Inflammatory macrophage treated with lipopolysaccharide for 4 hours (primary cell): ENCODE measurements at regions not wholly inside any gene's neighbourhood (a gene's known extent, or its start where the extent isn't known, plus 50 kb on each side); places are given as distances from the start of the nearest gene placed in this dataset.
"Not testable (repeated sequence)": the region's sequence is repeated elsewhere in the genome, so short reads cannot be mapped to it uniquely, and the experiment has no call there.

ENCODE experiments used
- DNase-seq: peaks from one replicate; pipeline ENCODE4 v3.0.0-alpha.2; 2020

DNA sequence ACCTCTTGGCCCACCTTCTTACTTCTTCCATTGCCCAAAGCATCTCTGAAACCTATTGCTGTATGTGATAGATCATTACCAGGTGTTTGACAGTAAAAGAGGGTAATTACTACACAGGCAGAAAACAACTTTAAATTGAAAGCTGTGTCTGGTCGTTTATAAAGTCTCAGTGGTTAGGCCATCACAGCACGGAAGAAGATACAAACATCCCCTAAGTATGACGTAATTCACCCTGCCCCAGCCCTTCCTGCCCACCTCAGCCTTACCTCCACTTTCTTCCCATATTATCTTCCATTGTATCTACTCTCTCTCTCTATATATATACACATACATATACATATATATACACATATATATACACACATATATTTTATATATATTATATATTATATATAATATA lies 805.8 kb upstream of the PABPC4L start:
- no peak for DNase-seq

DNA sequence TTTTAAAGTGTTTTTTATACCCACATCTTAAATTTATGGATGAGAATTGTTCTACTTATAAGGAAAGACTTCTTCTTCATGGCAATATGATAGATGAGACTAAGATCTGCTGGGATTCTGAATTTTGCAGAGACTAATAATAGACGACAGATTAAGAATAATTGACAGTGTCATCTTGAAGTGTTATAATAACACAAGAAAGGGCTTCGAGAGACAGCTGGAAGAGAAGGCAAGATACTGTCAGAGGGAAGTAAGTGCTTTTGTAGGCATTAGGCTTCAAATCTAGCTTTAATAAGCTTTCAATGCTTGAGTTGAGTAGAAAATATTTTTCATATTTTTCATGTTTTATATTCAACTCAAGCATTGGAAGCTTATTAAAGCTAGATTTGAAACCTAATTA lies 797.6 kb upstream of the PABPC4L start:
- DNase-seq: no peak

DNA sequence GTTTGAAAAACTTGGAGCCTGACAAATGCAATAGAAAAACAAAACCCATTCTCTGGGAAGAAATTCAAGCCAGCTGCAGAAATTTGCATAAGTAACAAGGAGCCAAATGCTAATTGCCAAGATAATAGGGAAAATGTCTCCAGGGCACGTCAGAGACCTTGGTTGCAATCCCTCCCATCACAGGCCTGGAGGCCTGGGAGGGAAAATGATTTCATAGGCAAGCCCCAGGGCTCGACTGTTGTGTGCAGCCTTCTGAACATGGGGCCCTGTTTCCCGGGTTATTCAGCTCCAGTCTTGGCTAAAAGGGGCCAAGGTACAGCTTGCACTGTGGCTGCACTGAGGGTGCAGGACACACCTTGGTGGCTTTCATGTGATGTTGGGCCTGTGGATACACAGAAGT lies 760.4 kb upstream of the PABPC4L start:
- DNase-seq: no peak

DNA sequence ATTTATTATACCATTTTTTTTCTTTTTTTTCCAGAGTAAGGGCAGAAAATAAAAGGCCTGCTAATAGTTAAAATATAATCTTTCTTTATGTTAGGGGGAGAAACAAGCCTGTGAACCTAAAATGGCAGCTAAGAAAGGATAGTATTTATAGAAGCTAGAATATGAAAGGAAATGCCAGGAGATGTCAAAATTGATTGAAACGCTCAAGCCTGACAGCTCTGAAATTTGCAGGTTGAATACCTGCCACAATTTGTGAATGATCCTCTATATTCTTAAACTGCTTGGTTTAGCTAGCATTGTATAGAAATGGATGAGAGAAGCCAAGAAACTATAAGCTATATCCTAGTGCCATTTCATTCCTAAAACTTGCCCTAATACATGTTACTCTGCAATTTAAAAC lies 757.3 kb upstream of the PABPC4L start:
- no peak for DNase-seq

DNA sequence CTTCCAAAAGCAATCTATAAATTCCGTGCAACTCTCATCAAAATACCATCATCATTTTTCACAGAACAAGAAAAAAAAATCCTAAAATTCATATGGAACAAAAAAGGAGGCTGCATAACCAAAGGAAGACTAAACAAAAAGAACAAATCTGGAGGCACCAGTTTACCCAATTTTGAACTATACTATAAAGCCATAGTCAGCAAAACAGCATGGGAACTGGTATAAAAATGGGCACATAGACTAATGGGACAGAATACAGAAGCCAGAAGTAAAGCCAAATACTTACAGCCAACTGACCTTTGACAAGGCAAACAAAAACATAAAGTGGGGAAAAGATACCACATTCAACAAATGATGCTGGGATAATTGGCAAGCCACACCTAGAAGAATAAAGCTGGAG lies 753.5 kb upstream of the PABPC4L start:
- no peak for DNase-seq

DNA sequence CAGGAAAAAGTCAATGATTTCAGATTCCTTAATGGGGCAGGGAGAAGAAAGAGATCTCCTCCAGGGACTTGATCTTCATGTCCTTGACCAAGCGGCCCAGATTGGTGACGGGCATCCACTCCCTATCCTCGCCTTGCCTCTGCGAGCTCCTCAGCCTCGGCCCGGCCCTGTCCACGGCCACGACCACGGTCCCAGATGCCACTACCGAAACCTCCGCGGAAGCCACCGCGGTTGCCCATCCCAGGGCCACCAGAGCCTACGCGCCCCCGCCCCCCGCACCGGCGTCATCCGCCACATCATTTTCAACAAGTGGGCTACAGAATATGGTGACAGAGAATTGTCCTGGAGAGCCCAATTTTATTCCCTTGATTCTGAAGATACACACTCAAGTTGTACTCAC lies 751.2 kb upstream of the PABPC4L start:
- DNase-seq: no peak

DNA sequence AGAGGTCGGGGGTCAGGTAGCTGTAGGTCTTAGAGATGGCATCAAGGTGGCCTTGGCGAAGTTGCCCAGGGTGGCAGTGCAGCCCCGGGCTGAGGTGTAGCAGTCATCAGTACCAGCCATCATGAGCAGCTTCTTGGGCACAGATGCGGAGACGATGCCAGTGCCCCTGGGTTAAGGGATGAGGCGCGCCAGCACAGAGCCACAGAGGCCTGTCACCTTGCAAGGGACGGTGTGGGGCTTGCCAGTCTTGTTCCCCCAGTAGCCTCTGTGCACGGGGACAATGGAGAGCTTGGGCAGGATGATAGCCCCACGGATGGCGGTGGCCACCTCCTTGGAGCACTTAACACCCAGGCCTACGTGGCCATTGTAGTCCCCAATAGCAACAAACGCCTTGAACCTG lies 750.7 kb upstream of the PABPC4L start:
- DNase-seq: no peak

DNA sequence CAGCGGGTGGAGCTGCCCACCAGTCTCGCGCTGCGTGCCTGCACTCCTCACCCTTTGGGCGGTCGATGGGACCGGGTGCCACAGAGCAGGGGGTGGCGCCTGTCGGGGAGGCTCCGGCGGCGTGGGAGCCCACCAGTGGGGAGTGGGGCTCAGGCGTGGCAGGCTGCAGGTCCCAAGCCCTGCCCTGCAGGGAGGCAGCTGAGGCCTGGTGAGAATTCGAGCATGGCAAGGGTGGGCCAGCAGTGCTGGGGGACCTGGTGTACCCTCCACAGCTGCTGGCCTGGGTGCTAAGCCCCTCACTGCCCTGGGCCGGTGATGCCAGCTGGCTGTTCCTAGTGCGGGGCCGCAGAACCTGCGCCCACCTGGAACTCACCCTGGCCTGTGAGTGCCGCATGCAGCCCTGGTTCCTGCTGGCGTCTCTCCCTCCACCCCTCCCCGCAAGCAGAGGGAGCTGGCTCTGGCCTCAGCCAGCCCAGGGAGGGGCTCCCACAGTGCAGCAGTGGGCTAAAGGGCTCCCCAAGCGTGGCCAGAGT lies 746.6 kb upstream of the PABPC4L start:
- no peak for DNase-seq

DNA sequence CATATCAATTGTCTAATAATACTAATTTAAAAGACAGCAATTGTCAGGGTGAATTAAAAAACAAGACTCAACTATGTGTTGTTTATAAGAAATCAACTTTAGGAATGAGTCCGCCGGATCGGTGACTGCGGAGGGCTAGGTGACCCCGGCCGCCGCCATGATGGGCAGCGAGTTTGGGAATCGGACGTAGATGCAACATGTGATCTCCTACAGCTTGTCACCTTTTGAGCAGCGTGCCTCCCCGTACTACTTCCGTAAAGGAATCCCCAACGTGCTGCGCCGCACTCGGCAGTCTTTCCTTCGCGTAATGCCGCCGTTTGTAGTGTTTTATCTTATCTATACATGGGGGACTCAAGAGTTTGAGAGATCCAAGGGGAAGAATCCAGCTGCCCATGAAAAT lies 742.5 kb upstream of the PABPC4L start:
- DNase-seq: no peak

DNA sequence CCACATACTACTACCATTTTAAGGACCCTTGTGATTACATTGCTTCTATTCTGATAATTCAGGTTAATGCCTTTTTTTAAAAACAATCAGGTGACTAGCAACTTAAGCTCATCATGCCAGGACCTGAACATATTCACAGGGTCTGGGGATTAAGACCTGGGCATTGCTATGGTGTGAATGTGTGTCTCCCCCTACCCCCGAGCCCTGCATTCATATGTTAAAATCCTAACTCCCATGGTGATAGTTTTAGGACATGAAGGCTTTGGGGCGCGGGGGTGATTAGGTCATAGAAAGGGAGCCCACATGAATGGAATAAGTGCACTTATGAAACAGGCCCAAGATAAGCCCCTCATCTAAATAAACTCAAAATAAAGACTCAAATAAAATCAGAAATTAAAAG lies 734.4 kb upstream of the PABPC4L start:
- DNase-seq: no peak

DNA sequence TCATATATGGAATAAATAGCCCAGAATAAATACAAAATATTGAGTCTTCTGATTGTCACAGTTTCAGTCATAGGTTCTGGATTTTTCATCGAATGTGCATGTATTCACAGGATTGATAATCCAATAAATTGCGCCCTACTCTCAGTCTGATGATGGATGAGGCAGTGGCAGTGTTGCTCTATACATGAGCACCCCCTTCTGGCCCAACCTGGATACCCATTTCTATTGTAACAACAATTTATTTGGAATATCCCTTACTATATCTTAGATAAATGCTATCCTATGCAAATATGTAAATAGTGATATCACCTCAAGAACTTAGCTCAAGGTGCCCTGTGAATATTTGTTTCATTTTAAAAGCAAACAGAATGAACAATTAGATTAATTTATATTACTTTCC lies 733.7 kb upstream of the PABPC4L start:
- no peak for DNase-seq

DNA sequence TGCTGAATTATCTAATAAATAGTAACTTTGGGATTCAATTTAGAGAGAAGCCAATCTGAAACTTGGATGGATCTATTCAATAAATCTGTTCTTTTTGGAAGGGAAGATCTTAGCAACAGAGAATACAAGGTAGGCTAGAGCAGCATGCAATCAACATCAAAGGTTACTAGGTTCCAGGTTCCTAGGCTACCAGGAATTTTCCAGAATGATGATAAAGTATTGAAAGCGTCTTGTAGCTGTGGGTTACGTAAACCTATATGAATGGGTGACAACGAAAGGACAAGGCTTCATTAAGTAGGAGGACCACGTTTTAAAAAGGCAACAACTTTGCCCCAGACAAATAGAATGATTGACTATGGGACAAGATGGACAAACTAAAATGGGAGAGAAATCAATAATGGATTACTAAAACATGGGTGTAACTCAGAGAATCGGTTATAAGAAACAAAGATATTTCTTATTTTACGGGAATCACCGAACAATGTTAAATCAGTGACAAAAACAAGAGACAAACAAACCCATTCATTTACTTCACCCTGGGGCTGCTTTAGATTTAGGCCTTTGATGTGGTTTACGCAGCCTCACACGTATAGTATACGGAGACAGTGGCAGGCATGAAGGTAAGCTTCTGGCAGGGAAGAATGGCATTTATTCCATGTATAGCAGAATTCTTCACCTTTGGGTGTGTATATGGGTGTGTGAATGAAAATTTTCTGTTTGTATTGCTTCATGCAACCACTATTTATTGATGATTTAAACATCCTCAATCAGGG lies 732.6 kb upstream of the PABPC4L start:
- DNase-seq: no peak

DNA sequence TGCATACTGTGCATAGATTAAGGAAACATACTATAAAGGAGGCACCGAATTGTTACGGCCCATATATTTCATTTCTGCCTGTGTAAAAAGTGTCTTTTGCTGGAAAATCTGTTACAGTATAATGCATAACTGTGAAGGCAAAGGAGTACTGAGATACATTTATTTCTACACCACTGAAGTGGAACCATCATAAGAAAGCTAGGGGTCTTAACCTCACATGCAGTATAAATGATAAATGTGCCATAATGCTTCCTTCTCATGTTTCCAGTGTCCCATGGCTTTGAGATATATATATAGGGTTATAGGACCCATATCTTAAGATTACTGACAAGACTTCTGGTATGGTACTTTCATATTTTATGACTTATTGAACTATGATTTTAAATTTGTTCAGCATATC lies 713.8 kb upstream of the PABPC4L start:
- no peak for DNase-seq

DNA sequence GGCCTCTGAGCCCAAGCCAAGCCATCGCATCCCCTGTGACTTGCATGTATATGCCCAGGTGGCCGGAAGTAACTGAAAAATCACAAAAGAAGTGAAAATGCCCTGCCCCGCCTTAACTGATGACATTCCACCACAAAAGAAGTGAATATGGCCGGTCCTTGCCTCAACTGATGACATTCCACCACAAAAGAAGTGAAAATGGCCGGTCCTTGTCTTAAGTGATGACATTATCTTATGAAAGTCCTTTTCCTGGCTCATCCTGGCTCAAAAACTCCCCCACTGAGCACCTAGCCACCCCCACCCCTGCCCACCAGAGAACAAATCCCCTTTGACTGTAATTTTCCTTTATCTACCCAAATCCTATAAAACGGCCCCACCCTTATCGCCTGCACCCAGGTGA lies 712.7 kb upstream of the PABPC4L start:
- not testable (repeated sequence) for DNase-seq

DNA sequence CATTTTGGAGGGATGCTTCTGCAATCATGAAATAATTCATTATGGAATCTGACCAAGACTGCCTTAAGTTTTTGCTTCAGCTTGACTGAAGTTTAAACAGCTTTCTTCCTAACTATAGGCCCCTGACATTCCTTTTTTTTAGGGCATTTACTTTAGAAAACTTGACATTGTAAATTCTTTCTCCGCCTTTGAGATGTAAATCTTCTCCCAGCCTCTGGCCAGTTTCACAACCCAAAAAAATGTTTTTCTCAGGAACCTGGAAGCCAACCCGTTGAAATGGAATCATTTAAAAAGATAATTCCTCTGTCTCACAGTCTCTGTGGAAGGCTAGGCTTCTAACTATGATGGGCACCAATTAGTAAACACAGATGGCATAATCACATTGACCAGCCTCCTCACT lies 710.4 kb upstream of the PABPC4L start:
- DNase-seq: no peak

DNA sequence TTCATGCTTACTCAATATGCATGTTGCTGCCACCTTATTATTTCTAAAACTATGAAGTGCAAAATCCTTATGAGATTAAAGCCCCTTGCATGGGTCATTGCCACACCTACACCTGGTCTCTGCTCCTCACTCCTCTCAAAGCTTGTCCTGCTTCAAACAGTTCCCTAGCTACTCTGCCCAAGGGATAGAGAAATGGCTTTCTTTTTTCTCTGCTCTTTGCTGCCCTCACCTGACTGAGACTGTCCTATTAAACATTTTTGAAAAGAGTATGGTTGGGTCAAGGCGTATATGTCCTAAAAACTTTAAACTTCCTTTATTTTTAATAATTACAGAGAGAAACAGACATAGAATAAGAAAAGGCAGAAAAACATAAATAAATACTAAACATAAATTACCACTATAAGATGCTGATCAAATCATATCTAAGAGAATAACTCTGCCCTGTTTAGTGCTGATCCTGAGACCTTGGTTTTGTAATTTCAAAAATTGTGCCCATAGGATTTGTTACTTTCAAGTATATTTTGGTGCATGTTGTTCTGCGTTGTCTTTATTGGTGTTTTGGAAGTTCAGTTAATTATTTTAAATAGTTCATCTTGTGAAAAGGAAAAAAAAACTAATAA lies 704.9 kb upstream of the PABPC4L start:
- DNase-seq: no peak

DNA sequence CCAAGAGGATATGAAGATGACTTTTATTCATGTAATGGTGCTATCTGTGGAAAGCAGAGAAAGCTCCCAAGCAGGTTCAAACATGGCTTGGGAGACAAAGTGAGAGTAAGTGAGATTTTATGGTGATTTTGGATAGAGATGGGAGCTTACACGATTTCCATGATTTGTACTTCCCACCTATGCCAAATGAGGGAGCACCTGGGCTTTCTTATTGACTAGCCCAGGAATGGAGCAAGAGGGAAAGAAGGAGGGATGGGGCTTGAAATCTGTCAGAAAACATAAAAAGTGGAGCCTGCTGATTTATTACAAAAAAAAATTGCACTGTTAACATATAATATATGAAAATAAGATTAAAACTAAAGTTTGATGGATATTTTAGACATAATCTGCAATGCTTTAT lies 703.5 kb upstream of the PABPC4L start:
- DNase-seq: no peak

DNA sequence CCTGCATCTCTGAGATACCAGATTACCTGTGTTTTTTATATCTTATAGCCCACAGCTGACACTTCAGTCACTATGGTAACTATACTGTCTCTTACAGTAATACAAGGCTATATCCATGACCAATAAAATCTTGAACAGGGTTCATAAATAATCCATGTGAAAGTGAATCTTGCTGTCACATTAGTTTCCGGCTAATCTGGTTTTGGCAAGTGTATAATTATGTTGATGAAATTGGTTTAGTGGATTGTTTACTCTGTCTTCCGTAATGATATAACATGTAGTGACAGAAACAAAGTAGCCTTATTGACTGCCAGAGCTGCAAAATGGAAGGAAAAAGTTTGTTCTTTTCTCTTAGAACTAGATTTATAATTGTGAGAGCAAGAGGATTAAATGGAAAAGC lies 686.6 kb upstream of the PABPC4L start:
- no peak for DNase-seq

DNA sequence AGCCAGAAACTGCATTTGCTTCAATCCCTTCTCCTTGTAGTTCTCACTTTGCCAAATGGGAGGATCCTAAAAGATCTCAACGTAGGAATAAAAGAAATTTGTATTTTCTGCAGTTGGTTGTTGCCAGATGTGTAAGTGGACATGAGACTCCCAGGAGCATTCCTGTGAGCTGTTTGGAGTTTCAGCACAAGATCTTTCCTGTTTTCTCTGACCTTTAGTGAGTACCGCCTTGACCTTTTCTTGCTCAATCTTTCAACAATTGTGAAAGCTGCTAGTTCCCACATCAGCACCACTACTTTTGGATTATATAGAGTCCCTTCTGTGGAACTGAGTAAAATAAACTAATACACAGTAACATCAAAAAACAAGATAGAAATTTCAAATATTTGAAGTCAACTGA lies 683.8 kb upstream of the PABPC4L start:
- DNase-seq: no peak

DNA sequence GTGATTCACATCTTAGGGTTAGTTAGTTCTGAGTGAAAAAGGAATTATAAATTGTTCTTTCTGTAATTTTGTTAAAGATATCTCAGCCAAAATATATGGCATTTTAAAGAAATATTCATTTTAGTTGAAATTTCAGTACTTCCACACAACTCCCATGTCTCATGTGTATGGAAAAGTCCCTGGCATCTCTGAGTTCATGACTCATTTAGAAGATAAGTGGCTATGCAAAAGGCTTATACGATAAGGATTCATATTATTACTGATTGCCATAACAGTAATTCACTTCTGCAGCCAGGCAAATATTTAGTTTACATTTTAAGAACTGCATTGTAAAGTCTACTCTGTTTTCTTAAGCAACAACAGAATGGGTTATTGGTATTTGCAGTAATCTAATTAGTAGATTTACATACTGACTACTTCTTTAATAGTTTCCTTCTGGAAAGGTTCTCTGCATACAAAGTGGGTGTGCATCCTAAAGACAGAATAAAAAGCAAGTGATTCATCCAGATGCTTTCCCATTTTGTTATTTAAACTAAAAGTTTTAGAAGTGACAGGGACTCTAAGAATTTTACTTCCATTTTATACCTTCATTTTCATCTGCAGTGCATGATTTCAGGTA lies 682.4 kb upstream of the PABPC4L start:
- DNase-seq: no peak

DNA sequence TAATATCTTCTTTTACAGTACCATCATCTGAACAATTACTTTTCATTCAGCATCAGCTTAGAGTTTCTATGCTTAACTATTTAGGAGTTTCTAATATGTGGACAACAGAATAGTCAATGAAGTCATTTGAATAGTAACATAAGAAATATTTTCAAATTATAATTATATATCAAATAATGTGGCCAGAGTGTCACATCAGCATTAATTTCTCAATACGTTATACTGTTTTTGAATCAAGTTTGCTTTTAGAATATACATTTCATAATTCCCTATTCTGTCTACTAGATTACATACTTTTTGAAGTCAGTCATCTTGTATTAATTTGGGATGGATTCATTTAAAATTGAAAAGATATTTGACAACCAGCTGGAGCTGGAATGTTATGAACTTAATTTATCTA lies 677.4 kb upstream of the PABPC4L start:
- no peak for DNase-seq

DNA sequence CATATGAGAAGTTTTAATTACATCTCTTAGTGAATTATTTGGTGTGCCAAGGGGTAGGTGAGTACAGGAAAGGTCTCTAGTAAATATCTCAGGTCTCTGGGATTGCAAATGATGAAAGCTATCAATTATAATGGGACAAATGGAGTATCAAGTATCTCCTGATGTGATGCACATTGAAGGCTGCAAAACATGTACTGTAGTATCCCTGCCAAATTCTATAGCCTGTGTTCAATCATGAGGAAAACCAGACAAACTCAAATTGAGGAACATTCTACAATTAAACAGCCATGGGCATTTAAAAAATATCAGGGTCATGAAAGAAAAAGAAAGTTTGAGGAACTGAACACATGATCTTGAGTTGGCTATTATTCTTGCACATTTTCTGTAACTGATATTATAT lies 665.4 kb upstream of the PABPC4L start:
- no peak for DNase-seq

DNA sequence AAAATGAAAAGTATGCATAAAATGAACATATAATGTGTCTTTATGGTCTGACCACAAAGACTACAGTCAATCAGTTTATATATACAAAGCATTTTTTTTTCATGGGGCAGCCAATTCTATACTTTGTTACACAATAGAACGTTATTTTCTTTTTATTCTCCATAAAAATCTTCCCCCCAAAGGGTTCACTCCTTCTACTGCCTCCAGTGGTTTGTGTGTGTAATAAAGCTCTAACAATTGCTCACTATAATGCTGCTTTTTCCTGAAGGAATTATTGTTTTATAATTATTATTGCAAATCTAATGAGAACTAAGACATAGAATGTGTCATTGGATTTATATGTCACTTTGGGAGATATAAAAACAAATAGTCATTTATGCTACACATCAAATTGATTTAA lies 664.1 kb upstream of the PABPC4L start:
- DNase-seq: no peak

DNA sequence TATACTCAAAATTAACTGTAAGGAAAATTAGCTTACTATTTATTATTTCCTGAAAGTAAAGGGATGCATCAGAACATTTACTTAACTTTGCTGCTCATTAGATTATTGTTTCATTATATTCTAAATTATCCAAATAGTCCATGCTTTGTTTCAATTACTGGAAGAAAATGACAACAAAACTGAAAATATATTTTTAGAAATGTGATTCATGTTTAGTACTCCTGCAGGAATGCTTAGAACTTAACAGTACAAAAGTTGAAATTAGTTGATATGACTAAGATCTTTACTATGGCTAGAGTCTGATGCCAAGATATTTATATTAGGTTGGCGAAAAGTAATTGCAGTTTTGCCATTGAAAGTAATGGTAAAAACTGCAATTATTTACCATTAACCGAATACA lies 660.5 kb upstream of the PABPC4L start:
- no peak for DNase-seq
